CD4-positive, alpha-beta T cell treated with Interferon gamma for 1 hour (primary cell): ENCODE measurements at regions not wholly inside any gene's neighbourhood (a gene's known extent, or its start where the extent isn't known, plus 50 kb on each side); places are given as distances from the start of the nearest gene placed in this dataset.

Experiments
- DNase-seq: peaks from one replicate; pipeline ENCODE4 v3.0.0-alpha.2; 2020

- DNase-seq: no peak
These were observed 507.1 kb downstream of the TLE4 start for GRCh38 chr9:80078826-80079225.

GRCh38 chr9:80077059-80077458 is 505.3 kb downstream of the TLE4 start:
- no peak for DNase-seq

GRCh38 chr9:80076162-80076561 is 504.4 kb downstream of the TLE4 start:
- DNase-seq: no peak

- no peak for DNase-seq
These were observed 502.7 kb downstream of the TLE4 start for GRCh38 chr9:80074439-80074838.

- no peak for DNase-seq
These were observed 500.7 kb downstream of the TLE4 start for GRCh38 chr9:80072451-80072850.

GRCh38 chr9:80070071-80070742 is 498.4 kb downstream of the TLE4 start:
- DNase-seq: no peak

GRCh38 chr9:80066931-80067330 is 495.2 kb downstream of the TLE4 start:
- DNase-seq: no peak

- no peak for DNase-seq
These were observed 490.8 kb downstream of the TLE4 start for GRCh38 chr9:80062567-80062966.

- DNase-seq: no peak
These were observed 490.2 kb downstream of the TLE4 start for GRCh38 chr9:80061940-80062339.

GRCh38 chr9:80061096-80061495 is 489.3 kb downstream of the TLE4 start:
- no peak for DNase-seq

- no peak for DNase-seq
These were observed 488.2 kb downstream of the TLE4 start for GRCh38 chr9:80059979-80060378.

- DNase-seq: no peak
These were observed 487.4 kb downstream of the TLE4 start for GRCh38 chr9:80059191-80059590.

- no peak for DNase-seq
These were observed 481.1 kb downstream of the TLE4 start for GRCh38 chr9:80052830-80053229.

- no peak for DNase-seq
These were observed 477.5 kb downstream of the TLE4 start for GRCh38 chr9:80049096-80049782.

GRCh38 chr9:80046481-80046880 is 474.7 kb downstream of the TLE4 start:
- DNase-seq: no peak

GRCh38 chr9:80041821-80042220 is 470.1 kb downstream of the TLE4 start:
- no peak for DNase-seq

- DNase-seq: no peak
These were observed 468.7 kb downstream of the TLE4 start for GRCh38 chr9:80040457-80040856.

GRCh38 chr9:80030801-80031200 is 459.0 kb downstream of the TLE4 start:
- no peak for DNase-seq

GRCh38 chr9:80028501-80028900 is 456.7 kb downstream of the TLE4 start:
- DNase-seq: no peak

GRCh38 chr9:80025796-80026520 is 454.2 kb downstream of the TLE4 start:
- DNase-seq: no peak

- DNase-seq: no peak
These were observed 453.4 kb downstream of the TLE4 start for GRCh38 chr9:80025131-80025530.

- DNase-seq: no peak
These were observed 448.8 kb downstream of the TLE4 start for GRCh38 chr9:80020530-80020929.

GRCh38 chr9:80020056-80020455 is 448.3 kb downstream of the TLE4 start:
- DNase-seq: no peak

- DNase-seq: no peak
These were observed 442.1 kb downstream of the TLE4 start for GRCh38 chr9:80013891-80014290.
